H1 (cell line): ENCODE measurements at regions not wholly inside any gene's neighbourhood (a gene's known extent, or its start where the extent isn't known, plus 50 kb on each side); places are given as distances from the start of the nearest gene placed in this dataset.
A peak's percentile ranks its signal among the peaks of the same experiment; 100 is the strongest.

Experiments used
- CTCF ChIA-PET: fragments of 300-600 bp; sonication (Branson Sonifier 250); formaldehyde crosslinking; loops from one replicate; lab custom pipeline; 2021; ENCODE audit not compliant: partially characterized antibody; lab: Charles Lee
- POLR2A ChIA-PET: fragments of 300-600 bp; sonication (Branson Sonifier 250); formaldehyde crosslinking; loops from one replicate; lab custom pipeline; 2021; ENCODE audit warnings: inconsistent platforms; ENCODE audit not compliant: partially characterized antibody; lab: Charles Lee
- DNase-seq, 2 experiments: peaks; one replicate each; pipeline versions ENCODE4 v3.0.0 to v3.0.0-alpha.2; 2010 to 2022; ENCODE audit warnings: low spot score in 2 of 2, low read depth in 1 of 2, mixed read lengths in 1 of 2
- FAIRE-seq: peaks from 2 replicates; lab custom pipeline; 2011; peaks lifted over from hg19 to GRCh38; lab: Jason Lieb, UNC
- H2AFZ ChIP-seq: 2 replicates; pipeline ENCODE4 v1.8.1; 2012; ENCODE audit warnings: low read length, inconsistent platforms
- H2AK5ac ChIP-seq: 2 replicates; pipeline ENCODE4 v1.6.1; 2013; ENCODE audit warnings: low read depth, low read length
- H2BK120ac ChIP-seq: replicated peaks from 2 replicates; pipeline ENCODE3; 2013; ENCODE audit warnings: low read depth, low read length, inconsistent platforms
- H2BK12ac ChIP-seq: 2 replicates; pipeline ENCODE4 v1.6.1; 2013; ENCODE audit warnings: low read depth, low read length
- H2BK15ac ChIP-seq: 2 replicates; pipeline ENCODE4 v1.6.1; 2013; ENCODE audit warnings: low read length
- H2BK20ac ChIP-seq: 2 replicates; pipeline ENCODE4 v1.6.1; 2013; ENCODE audit warnings: low read length
- H2BK5ac ChIP-seq: 2 replicates; pipeline ENCODE4 v1.6.1; 2013; ENCODE audit warnings: low read depth, low read length
- H3K14ac ChIP-seq: 2 replicates; pipeline ENCODE4 v1.6.1; 2013; ENCODE audit warnings: inconsistent platforms; ENCODE audit not compliant: insufficient read length
- H3K18ac ChIP-seq: 2 replicates; pipeline ENCODE4 v1.6.1; 2013; ENCODE audit warnings: low read length; ENCODE audit errors: extremely low read depth
- H3K23ac ChIP-seq: 2 replicates; pipeline ENCODE4 v1.6.1; 2013; ENCODE audit warnings: inconsistent platforms; ENCODE audit not compliant: insufficient read length
- H3K23me2 ChIP-seq: 2 replicates; pipeline ENCODE4 v1.6.1; 2013; ENCODE audit warnings: low read depth, low read length
- H3K27ac ChIP-seq: 2 replicates; pipeline ENCODE4 v1.6.1; 2011; ENCODE audit warnings: low read depth, low read length, inconsistent platforms
- H3K27me3 ChIP-seq, 4 experiments: replicated peaks in 1 of 4; 1 replicate in 1 of 4; 2 replicates in 3 of 4; pipeline versions ENCODE4 v1.6.1 to v1.8.1; 2011 to 2013; ENCODE audit warnings: low read length in 3 of 4, mild to moderate bottlenecking in 3 of 4, inconsistent platforms in 2 of 4, mixed read lengths in 2 of 4, moderate library complexity in 1 of 4; ENCODE audit not compliant: control insufficient read depth in 3 of 4, insufficient read depth in 3 of 4; ENCODE audit errors: extremely low read depth in 1 of 4
- H3K36me3 ChIP-seq, 4 experiments: 2 replicates each; pipeline versions ENCODE4 v1.6.1 to v1.8.1; 2011 to 2013; ENCODE audit warnings: mild to moderate bottlenecking in 4 of 4, low read length in 3 of 4, moderate library complexity in 2 of 4, control low read depth in 1 of 4, inconsistent platforms in 1 of 4; ENCODE audit not compliant: insufficient read depth in 4 of 4, control insufficient read depth in 2 of 4
- H3K4ac ChIP-seq: replicated peaks from 2 replicates; pipeline ENCODE3; 2013; ENCODE audit warnings: low read length, low read depth, mixed read lengths, inconsistent platforms; ENCODE audit not compliant: insufficient read length
- H3K4me1 ChIP-seq, 4 experiments: replicated peaks in 1 of 4; 1 replicate in 1 of 4; 2 replicates in 3 of 4; pipeline versions ENCODE4 v1.6.1 to v1.8.1; 2011 to 2013; ENCODE audit warnings: low read length in 3 of 4, inconsistent platforms in 2 of 4, mixed read lengths in 1 of 4; ENCODE audit not compliant: insufficient read depth in 4 of 4, control insufficient read depth in 3 of 4
- H3K4me2 ChIP-seq, 2 experiments: 2 replicates each; pipeline versions ENCODE4 v1.6.1 to v1.8.1; 2011 to 2013; ENCODE audit warnings: low read depth in 2 of 2, low read length in 2 of 2, control low read depth in 1 of 2, inconsistent platforms in 1 of 2, mild to moderate bottlenecking in 1 of 2; ENCODE audit not compliant: insufficient read depth in 1 of 2
- H3K4me3 ChIP-seq, 4 experiments: fragments of 200-600, 300-600 bp in 1 of 4; sonication (generic), shearing (Covaris generic), sonication (Bioruptor Twin) in 1 of 4; 2 replicates each; pipeline versions ENCODE4 v1.5.1 to v1.8.1; 2011 to 2016; ENCODE audit warnings: low read length in 4 of 4, low read depth in 3 of 4, control low read depth in 2 of 4, inconsistent platforms in 2 of 4, mild to moderate bottlenecking in 2 of 4, mixed read lengths in 1 of 4, moderate library complexity in 1 of 4; ENCODE audit not compliant: insufficient read depth in 2 of 4; ENCODE audit errors: extremely low read depth in 1 of 4
- H3K56ac ChIP-seq: replicated peaks from 2 replicates; pipeline ENCODE3; 2013; ENCODE audit warnings: low read depth, mild to moderate bottlenecking, mixed read lengths, low read length, inconsistent platforms; ENCODE audit not compliant: insufficient read length
- H3K79me1 ChIP-seq: 2 replicates; pipeline ENCODE4 v1.6.1; 2013; ENCODE audit warnings: low read depth, low read length, control low read depth
- H3K79me2 ChIP-seq, 2 experiments: 2 replicates each; pipeline versions ENCODE4 v1.6.1 to v1.8.1; 2012 to 2013; ENCODE audit warnings: low read length in 2 of 2, mild to moderate bottlenecking in 2 of 2, inconsistent platforms in 1 of 2; ENCODE audit not compliant: insufficient read depth in 2 of 2, control insufficient read depth in 1 of 2
- H3K9ac ChIP-seq, 4 experiments: replicated peaks in 1 of 4; 1 replicate in 1 of 4; 2 replicates in 3 of 4; pipeline versions ENCODE4 v1.6.1 to v1.8.1; 2011 to 2013; ENCODE audit warnings: low read depth in 3 of 4, low read length in 3 of 4, control low read depth in 2 of 4, mild to moderate bottlenecking in 2 of 4, moderate library complexity in 2 of 4, inconsistent platforms in 1 of 4; ENCODE audit errors: extremely low read depth in 1 of 4
- H3K9me3 ChIP-seq, 2 experiments: 2 replicates each; pipeline versions ENCODE4 v1.6.1 to v1.8.1; 2012 to 2013; ENCODE audit warnings: mild to moderate bottlenecking in 2 of 2, moderate library complexity in 2 of 2, control low read depth in 1 of 2, inconsistent platforms in 1 of 2, low read depth in 1 of 2, low read length in 1 of 2, mixed read lengths in 1 of 2; ENCODE audit not compliant: insufficient read depth in 2 of 2
- H4K20me1 ChIP-seq, 2 experiments: replicated peaks in 1 of 2; 2 replicates each; pipeline versions ENCODE3 to v1.8.1; 2011 to 2013; ENCODE audit warnings: inconsistent platforms in 2 of 2, low read length in 2 of 2, mild to moderate bottlenecking in 1 of 2; ENCODE audit not compliant: insufficient read depth in 2 of 2, control insufficient read depth in 1 of 2
- H4K5ac ChIP-seq: 2 replicates; pipeline ENCODE4 v1.6.1; 2013; ENCODE audit warnings: low read length, low read depth, mixed read lengths, inconsistent platforms; ENCODE audit not compliant: insufficient read length
- H4K8ac ChIP-seq: 2 replicates; pipeline ENCODE4 v1.8.0; 2013; ENCODE audit warnings: mild to moderate bottlenecking, moderate library complexity, low read length, inconsistent platforms; ENCODE audit not compliant: insufficient read depth; ENCODE audit errors: extremely low read depth
- H4K91ac ChIP-seq: replicated peaks from 2 replicates; pipeline ENCODE3; 2013; ENCODE audit warnings: low read length, mixed read lengths, inconsistent platforms; ENCODE audit not compliant: insufficient read length
- BCL11A ChIP-seq, 2 experiments: IDR thresholded peaks; one replicate each; pipeline ENCODE4 v1.6.1; 2011; ENCODE audit warnings: low read depth in 2 of 2, low read length in 2 of 2, mild to moderate bottlenecking in 2 of 2
- WGBS, 2 experiments: shearing (Covaris generic) in 1 of 2; methylation state at CpG; one replicate each; pipeline versions ENCODE4 v1.1.6 to v1.1.7; 2013 to 2015; ENCODE audit warnings: low lambda C conversion rate in 2 of 2, mixed read lengths in 2 of 2, inconsistent platforms in 1 of 2, low coverage in 1 of 2, missing lambda C conversion rate in 1 of 2; ENCODE audit not compliant: insufficient replicate concordance in 2 of 2, insufficient coverage in 1 of 2, insufficient read length in 1 of 2; ENCODE audit errors: extremely low coverage in 1 of 2, missing lambda C conversion rate in 1 of 2; 5-methylcytosine and 5-hydroxymethylcytosine counted together

- no peak for DNase-seq
- ChIA-PET POLR2A (no interaction called here), CTCF (no interaction called here)
- no peak overlapping the region for H3K56ac ChIP-seq
- no peaks in the 10 kb centered on the region for H3K27me3 ChIP-seq
- H3K36me3 ChIP-seq: no peaks in the 10 kb centered on the region
- H3K79me1 ChIP-seq: no peaks in the 10 kb centered on the region
- no peaks in the 10 kb centered on the region for H4K20me1 ChIP-seq
- no peak overlapping the region for H3K9ac ChIP-seq
- no peak overlapping the region for H2BK5ac ChIP-seq
- H4K91ac ChIP-seq: no peak overlapping the region
- no peak overlapping the region for H2BK20ac ChIP-seq
- no peak overlapping the region for H2BK15ac ChIP-seq
- H4K5ac ChIP-seq: no peak overlapping the region
- no peaks in the 10 kb centered on the region for H3K79me2 ChIP-seq
- H3K4me2 ChIP-seq: no peak overlapping the region
- no peak overlapping the region for H3K14ac ChIP-seq
- H3K4ac ChIP-seq: no peak overlapping the region
- H4K8ac ChIP-seq: no peak overlapping the region
- H2BK120ac ChIP-seq: no peak overlapping the region
- H2BK12ac ChIP-seq: no peak overlapping the region
- no peak for FAIRE-seq
- no peak overlapping the region for H2AK5ac ChIP-seq
- no peaks in the 10 kb centered on the region for H3K23me2 ChIP-seq
- no peak overlapping the region for H3K18ac ChIP-seq
- no peak overlapping the region for H3K4me3 ChIP-seq
- 92% methylated on average over 9 of the region's 9 CpGs; no CpG with 5 or more reads in 1 of the 2 experiments for WGBS, 2 experiments
- H3K9me3 ChIP-seq: no peaks in the 10 kb centered on the region
- H2AFZ ChIP-seq: peak overlapping the region; percentile 89; the same call in 1 of the 2 replicates
- no peaks in the 10 kb centered on the region for H3K4me1 ChIP-seq
- H3K23ac ChIP-seq: no peak overlapping the region
- H3K27ac ChIP-seq: no peak overlapping the region
- no peak for TF ChIP-seq BCL11A (IDR thresholded peaks at IDR 0.05; ENCODE audit: low read depth in 2 of 2, low read length in 2 of 2)
Measured at GRCh38 chr3:147049821-147050220, 356.5 kb downstream of the ZIC4 start.
